HG02588 (cell line): ENCODE measurements at regions not wholly inside any gene's neighbourhood (a gene's known extent, or its start where the extent isn't known, plus 50 kb on each side); places are given as distances from the start of the nearest gene placed in this dataset.

Experiments
- ATAC-seq: cut with Tn5 transposase; IDR thresholded peaks from one replicate; pipeline ENCODE4 v1.9.1; 2021; ENCODE audit warnings: mild to moderate bottlenecking, moderate library complexity; ENCODE audit not compliant: unreplicated experiment

- ATAC-seq: no peak
These were observed 67.2 kb downstream of the CEBPB start for GRCh38 chr20:50257860-50258259.

DNA sequence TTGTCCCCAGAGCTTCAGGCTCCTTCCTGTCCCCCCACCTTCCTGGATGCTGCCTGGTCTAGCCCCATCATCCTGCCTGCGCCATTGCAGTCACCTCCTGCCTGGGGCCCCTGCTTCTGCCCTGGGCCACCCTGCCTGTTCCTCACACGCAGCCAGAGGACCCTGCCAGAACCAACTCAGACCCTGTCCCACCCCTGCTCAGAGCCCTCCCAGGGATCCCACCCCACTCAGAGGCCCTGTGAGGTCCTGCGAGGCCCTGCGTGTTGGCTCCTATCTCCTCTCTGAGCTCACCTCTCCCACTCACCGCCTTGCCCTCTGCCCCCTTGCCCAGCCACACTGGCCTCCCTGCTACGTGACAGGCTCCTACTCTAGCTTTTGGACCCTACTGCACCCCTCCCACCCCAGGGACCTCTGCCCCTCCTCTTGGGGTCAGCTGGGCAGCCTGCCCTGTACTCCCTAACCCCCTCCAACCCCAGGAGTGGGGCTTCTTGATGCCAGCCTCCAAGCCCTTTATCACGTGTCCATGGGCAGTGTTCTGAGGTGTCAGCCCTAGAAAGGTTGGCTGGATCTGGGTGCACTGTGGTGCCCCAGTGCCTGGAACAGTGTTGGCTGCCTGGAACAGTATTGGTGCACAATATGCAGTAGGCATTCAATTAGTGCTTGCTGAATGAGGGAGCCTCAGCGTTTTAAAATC lies 68.3 kb downstream of the CEBPB start:
- no peak for ATAC-seq

- no peak for ATAC-seq
These were observed 69.3 kb downstream of the CEBPB start for GRCh38 chr20:50259705-50260478.

DNA sequence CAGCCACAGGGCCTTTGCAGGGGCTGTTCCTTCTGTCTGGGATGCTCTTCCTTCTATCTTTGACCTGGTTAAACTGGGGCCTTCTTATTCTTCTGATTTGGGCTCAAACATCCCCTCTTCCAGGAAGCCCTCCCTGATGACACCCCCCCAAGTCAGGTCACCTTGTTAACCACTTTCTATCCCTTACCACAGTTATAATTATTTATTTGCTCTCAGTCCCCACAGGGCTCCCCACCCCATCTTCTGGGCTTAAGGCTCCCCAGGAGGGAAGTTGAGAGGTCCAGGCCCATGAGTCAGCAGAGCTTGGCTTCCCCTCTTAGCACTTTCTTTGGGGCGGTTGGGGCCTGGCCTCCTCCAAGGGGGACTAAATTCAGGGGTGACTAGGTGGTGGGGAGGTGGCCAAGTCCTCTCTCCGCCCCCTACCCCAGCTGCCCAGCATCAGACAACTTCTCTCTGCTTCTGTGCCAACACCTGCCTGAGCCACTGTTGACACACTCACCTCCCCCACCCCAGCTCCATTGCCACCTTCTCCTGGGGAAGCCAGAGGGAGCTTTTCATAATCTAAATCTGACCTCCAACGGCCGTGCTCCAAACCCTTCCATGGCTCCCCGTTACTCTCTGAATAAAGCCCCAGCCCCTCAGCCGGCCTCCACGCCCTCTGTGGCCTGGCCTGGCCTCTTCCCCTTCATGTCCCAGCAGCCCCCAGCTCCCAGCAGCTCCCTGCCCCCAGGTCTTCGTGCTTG lies 70.0 kb downstream of the CEBPB start:
- no peak for ATAC-seq

DNA sequence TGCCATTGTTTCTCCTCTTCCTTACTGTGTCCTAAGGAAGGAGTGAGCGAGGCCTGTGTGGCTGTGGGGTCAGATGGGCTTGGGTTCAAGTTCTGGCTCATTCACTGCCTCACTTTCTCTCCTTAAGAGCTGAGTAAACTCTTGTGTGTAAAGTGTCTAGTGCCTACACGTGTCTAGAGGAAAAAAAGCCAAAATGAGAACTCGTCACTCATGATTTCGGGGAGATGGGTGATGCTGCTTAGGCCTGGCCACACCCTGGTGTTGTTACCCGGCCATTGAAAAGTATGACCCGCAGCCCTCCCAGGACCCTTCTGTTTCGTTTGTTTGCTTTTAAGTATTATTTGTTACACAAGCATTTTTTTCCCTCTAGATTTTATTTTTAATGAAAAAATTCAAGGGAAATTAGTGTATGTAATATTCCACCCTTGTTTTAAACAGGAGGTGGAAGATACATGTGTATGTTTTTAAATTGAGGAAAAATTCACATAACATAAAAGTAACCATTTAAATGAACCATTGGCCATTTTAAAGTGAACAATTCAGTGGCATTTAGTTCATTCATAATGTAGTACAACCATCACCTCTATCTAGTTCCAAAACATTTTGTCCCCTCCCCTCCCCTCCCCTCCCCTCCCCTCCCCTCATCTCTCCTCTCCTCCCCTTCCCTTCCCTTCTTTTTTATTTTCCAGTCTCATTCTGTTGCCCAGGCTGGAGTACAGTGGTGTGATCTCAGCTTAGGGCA lies 71.0 kb downstream of the CEBPB start:
- no peak for ATAC-seq

DNA sequence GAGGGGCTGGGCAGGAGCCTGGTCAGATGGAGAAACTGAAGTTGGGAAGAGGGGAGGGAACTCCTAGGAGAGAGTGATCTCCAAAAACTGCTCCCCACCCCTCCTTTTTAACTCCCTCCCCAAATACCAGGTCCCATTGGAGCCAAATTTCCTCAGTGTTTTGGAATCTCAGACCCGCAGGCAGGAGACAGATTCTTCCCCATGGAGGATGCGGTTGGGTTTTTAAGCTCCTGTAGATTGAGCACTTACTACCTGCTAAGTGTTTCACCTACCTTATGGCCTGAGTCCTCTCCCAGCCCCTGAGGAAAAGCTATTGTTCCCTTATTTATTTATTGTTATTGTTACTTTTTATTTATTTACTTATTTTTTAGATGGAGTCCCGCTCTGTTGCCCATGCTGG lies 73.2 kb downstream of the CEBPB start:
- ATAC-seq: no peak

DNA sequence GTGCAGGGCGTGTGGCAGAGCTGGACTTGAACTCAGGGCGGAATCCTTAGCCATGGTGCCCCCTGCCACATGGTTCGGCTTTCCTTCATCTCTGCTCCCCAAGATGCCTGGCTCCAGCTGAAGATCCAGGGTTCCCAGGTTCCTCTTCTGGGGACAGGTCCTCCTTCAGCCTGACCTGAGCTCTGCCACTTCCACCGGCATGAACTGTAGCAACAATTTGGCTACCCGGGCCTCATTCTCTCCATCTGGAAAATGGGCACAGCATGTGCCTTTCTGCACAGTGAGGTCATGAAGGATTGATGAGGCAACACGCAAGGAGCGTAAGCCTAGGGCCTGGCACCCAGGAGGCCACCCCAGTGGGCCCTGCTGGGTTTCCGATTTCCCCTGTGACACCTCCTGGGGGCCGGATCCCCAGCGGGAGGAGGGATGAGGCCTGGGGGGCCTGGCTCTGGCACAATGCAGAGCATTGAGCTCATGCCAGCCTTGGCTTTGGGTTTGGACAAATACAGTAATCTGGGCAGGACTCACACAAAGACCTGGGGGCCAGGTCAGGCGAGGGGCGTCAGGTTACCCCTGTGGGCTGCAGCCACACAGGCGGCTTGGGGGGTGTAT lies 74.0 kb downstream of the CEBPB start:
- ATAC-seq: no peak

- ATAC-seq: no peak
These were observed 74.8 kb downstream of the CEBPB start for GRCh38 chr20:50265245-50265946.

DNA sequence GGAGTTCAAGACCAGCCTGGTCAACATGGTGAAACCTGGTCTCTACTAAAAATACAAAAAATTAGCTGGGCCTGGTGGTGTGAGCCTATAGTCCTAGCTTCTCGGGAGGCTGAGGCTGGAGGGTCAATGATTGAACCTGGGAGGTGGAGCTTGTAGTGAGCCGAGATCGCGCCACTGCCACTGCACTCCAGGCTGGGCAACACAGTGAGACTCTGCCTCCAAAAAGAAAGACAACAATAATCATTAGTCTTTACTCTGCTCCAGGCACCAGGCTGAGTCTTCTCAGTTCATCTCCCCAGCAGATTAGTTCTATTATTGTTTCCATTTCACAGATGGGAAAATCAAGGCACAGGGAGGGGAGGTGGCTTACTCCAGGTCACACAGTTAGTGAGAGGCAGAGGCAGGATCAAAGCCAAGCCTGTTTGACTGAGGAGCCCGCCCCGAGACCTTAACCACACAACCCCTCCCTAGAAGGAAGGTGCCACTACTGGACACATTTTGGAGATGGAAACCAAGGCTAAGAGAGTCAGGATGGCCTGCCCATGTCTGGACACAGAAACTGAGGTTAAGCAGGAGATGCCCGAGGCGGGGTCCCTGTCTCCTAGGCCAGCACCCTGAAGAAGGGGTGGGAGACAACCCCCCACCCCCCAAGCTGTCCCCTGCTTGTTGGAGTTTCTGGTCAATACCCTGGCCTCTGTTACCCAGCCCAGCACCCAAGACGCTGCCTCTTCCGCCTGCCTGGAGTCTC lies 75.8 kb downstream of the CEBPB start:
- no peak for ATAC-seq

DNA sequence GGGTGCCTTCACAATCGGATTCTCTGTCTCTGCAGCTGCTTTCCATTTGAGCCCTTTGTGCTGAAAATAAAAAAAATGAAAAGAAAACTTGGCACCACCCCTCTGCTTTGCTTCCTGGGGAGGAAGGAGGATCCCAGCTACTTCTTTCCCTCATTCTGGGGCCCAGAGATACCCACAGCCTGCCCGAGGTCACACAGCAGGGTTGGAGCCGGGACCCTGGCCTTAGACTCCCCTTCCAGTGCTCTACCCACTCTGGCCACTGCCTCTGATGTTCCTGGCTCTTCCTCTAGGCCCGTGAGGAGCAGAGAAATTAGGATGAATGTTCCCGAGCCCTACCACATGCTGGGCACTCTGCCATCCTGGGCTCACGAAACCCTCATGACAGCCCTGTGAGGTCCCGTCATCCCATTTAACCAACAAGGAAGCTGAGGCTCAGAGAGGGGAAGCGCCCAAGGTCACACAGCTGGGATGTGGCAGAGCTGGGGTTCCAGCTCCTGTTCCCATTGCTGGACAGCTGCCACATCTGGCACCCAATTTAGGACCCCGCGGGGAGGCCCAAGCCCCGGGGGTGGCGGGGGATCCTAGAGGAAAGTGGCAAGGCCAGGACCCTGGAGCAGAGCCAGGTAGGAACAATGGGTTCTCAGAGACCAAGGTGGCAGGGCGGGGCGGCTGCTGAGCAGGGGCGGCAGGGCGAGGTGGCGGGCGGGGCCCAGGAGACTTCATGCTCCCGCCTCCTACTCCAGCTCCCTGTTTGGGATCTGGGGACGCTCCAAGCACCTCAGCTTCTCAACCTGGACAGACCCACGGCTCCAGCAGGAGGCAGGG lies 76.6 kb downstream of the CEBPB start:
- ATAC-seq: no peak

DNA sequence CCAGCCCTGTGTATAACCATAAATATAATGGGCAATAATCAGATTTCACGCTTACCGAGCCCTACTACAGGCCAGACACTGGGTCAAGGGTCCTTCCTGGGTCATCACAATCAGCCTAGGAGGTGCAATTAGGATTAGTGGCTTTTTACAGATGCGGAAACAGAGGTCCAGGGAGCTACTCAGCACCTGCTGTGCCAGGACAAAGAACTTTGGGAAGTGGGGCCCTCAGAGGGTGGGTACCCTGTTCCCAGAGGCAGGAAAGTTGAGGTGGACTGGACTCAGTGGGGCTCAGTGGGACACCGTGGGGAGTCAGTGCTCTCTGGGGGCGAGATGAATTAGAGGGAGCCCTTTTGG lies 77.2 kb downstream of the CEBPB start:
- no peak for ATAC-seq

DNA sequence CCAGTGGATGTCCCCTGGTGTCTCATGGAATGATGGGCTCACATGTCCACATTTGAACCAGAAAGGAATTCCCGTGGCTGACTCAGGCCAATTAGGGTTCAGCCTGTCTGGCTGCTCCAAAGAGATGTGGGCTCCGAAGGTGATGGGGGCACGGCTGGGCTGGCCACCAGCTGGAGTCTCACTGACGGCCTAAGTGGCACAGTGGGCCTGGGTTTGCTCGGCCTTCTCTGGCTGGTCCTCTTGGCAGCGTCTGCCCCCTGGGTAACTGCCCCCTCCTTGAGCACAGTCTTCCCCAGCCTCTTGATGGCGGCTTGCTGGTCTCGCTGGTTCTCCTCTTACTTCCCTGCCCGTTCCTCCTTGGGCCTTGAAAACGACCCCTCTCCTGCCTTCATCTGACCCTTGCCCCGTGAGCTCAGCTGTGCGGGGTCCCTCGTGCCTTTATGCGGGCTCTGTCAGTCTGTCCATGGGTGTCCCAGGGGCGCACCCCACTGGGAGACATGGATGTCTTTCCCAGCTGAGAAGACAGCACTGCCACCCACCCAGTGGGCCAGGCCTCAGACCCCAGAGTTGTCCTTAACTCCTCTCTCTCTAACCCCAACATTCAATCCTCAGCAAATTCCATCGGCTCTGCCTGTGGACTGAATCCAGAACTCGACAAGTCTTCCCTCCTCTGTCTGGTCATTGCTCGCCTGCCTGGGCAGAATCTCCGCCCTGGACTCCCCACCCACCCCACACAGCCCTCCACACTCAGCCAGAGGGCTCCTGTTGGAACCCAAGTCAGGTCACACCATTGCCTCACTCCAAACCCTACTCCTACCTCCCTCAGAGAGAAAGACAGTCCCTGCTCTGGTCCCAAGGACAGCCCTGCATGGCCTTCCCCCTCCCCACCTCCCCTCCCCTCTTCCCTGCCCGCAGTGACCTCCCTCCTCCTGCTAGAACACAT lies 78.7 kb downstream of the CEBPB start:
- no peak for ATAC-seq

DNA sequence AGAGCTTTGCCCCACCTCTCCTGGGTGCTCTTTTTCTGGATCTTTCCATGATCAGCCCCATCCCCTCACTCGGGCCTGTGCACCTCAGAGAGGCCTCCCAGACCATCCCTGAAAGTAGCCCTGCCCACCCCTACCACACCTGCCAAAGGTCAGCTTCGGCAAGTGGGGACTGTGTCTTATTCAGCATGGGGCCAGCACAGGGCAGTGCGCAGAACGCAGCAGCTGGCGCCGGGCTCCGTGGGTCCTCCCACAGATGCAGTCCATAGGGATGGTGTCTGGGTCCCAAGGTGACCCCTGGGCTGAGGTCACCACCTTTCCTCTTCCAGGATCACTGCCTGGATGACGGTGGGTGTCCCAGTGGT lies 79.4 kb downstream of the CEBPB start:
- no peak for ATAC-seq

DNA sequence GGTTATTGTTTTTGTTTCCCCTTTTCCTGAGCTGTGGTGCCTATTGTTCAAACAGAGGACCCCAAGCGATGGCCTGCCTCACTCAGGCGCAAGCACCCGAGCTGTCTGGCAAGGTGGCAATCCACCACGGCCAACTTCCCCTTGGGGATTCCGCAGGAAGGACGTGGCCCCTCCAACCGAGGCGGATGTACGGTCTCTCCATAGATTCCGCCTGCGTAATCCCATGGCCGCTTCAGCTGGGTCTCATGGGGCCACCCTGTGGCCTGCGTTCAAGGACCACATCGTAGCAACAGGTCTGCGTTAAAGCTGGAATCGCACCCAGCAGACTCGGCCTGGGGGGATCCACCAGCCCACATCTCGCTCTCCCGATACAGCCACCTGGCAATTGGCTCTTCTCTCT lies 79.9 kb downstream of the CEBPB start:
- no peak for ATAC-seq

- no peak for ATAC-seq
These were observed 80.5 kb downstream of the CEBPB start for GRCh38 chr20:50271176-50271575.

GRCh38 chr20:50271612-50272011 lies 81.0 kb downstream of the CEBPB start:
- ATAC-seq: no peak

- ATAC-seq: no peak
These were observed 81.5 kb downstream of the CEBPB start for GRCh38 chr20:50272030-50272723.
